ENCODE measurements at regions not wholly inside any gene's neighbourhood (a gene's known extent, or its start where the extent isn't known, plus 50 kb on each side); places are given as distances from the start of the nearest gene placed in this dataset.
"Not testable (repeated sequence)": the region's sequence is repeated elsewhere in the genome, so short reads cannot be mapped to it uniquely, and the experiment has no call there.

GRCh38 chr13:71303144-71303543 is 563.9 kb downstream of the DACH1 start:
- DNase-seq, result no peak

- DNase-seq, result no peak
These were observed 566.4 kb downstream of the DACH1 start for GRCh38 chr13:71300602-71301001.

DNA sequence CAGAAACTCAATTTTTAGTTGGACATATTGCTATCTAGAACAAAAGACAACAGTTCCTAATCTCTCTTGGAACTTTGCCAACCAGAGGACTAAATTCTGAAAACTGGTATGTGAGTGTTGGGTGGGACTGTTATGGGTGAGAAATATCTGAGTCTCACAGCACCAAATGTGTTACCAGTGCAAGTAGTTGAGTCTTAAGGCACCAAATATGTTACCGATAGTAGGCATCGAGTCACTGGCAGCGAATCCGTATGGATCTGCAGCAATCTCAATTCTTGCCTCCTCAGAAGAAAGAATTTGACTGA is 575.2 kb downstream of the DACH1 start:
- no peak for DNase-seq

DNA sequence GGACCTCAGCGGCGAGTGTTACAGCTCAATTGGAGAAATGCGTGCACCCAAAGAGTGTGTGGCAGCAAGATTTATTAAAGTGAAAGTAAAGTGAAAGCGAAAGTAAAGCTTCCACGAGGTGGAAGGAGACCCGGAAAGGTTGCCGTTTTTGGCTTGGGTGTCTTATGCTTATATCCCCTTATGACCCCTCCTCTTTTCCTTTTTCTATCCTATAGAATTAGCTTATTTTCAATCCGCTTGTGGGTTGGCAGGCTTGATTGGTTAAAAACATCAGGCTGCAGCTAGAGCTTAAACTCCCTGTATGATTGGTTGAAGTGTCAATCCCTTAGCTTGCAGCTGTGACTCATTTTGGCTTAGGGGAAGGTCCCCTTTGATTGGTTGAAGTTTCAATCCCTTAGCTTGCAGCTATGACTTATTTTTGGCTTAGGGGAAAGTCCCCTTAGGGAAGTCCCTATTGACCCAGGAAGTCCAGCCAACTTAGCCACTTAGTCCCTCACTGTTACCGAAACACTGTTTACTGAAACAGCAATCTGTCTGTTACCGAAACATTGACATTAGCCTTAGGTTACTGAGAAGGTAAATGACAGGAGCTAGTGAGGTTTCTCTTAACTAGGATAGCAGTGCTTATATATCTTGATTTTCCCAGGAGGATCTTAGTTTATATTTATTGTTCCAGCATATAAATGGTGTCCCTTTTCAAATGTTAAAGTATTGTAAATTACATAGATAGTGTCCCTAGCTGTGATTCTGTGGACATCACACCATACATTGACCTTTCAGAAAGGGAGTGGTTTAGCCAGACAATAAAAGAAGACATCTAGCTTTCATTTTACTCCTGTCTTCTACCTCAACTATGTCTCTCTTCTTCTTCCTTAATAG is 575.8 kb downstream of the DACH1 start:
- DNase-seq, result no peak

DNA sequence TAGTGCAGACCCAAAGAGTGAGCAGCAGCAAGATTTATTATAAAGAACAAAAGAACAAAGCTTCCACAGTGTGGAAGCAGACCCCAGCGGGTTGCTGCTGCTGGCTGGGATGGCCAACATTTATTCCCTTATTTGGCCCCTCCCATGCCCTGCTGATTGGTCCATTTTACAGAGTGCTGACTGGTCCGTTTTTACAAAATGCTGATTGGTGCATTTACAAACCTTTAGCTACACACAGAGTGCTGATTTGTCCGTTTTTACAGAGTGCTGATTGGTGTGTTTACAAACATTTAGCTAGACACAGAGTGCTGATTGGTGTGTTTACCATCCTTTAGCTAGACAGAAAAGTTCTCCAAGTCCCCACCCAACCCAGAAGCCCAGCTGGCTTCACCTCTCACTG is 577.0 kb downstream of the DACH1 start:
- DNase-seq, result not testable (repeated sequence)

- no peak for DNase-seq
These were observed 581.3 kb downstream of the DACH1 start for GRCh38 chr13:71285700-71286099.

GRCh38 chr13:71278512-71278911 is 588.5 kb downstream of the DACH1 start:
- no peak for DNase-seq

DNA sequence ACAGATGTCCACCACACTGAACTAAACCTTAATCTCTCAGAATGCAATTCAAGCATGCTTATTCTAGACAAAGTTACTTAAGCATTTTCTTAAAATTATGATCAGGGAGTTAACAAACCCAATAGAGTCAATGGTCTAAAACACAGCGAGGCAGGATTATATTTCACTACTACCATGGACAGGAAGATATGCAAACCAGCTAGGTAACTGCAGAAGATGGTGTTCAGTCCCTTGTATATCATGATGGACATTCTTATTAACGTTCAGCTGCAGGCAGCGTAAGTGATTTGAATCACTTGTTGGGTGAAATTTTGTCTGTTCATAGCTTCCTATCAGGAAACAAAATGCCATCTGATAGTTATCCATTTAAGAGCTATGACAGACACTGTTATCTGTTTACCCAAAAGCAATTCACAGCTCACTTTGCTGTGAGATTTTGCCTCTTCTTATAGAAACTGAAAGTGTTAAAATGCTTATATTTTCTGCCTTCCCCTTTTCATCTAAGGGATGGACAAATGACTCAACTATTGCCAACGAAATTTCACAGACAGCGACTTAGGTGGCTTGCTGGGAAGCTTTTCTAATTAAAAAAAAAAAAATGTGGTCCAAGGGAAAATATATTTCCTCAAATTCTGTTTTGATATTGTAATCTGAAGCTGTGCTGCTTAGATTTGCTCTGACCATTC is 591.9 kb downstream of the DACH1 start:
- DNase-seq, result no peak

DNA sequence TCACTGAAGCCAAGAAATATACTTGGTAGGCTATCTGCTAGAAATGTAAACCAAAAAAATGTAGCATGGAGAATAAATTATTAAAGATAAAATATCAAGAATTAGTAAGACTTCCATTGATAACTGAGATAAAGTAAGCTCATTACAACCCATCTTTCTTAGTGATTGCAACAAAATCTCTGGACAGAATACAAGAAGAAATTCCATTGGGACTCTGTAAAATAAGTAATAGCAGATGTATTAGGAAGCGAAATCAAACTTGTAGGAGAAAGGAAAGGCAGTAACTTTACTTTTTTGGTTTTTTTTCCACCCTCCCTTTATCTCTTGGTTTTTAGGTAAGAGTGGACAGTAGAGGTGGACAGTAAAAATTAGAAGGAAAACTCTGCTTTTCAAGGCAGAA is 605.7 kb downstream of the DACH1 start:
- DNase-seq, result no peak

- no peak for DNase-seq
These were observed 606.8 kb downstream of the DACH1 start for GRCh38 chr13:71260246-71260645.

DNA sequence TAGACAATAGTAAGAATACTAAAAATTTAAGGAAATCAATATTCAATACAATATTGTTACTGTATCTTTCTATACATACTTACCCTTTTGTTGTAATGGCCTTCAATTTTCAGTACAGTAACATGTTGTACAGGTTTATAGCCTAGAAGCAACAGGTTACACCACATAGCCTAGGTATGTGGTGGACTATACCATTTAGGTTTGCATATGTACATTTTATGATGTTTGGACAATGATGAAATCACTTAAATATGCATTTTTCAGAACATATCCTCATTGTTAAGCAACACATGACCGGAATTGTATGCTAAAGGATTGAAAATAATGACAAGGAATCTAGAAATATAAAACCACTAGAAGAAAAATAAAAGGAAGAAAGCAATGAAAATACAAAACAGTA is 611.4 kb downstream of the DACH1 start:
- DNase-seq, result no peak

- DNase-seq, result no peak
These were observed 612.6 kb downstream of the DACH1 start for GRCh38 chr13:71254384-71254783.

GRCh38 chr13:71252184-71252704 is 614.8 kb downstream of the DACH1 start:
- DNase-seq, result no peak

DNA sequence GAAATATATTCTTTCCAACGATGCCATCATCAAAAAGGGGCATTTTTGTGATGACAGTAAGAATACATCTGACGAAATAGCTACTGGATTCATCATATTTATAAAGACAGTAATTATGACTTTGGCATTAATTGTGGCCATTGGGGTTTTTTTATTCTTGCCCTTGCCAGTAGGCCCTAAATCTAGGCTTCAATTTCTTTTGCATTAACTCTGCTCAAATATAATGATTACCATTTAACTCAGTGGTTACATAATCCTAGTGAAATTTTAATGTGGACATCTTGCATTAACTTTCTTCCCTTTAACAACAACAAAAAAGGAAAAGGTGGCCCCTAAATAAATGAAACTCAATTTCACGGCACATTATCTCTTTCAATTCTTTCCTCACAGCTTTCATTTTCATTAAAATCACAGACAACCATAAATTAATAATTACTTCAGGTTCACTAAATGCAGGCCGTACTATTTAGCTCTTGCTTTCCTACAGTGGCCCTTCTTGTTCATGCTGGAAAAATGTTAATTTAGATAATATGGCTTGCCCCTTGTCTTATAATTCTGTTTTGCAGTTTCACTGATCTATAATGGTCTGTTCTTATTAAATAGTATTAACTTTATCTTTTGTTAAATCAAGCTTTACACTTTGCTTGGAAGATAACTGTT is 615.6 kb downstream of the DACH1 start:
- DNase-seq, result no peak

GRCh38 chr13:71249011-71249410 is 618.0 kb downstream of the DACH1 start:
- DNase-seq, result no peak

GRCh38 chr13:71244161-71244560 is 622.8 kb downstream of the DACH1 start:
- DNase-seq, result no peak

DNA sequence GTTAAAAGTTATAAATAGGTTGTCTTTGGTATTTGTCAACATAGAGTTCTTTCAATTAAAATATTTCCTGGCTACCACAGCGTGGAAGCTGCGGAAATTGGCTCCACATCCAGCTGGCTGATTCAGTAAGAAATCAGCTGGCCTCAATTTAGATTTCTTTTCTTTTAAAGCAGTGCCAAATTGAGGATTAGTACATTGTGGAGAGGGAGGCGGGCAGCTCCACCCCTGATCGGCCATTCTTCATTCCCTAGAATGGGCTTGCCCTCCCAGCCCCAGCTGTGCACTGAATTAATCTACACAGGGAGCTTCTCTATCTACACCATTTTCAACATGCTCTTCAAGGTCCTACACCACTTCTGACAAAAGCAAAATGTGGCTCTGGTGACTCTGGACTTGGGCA is 624.8 kb downstream of the DACH1 start:
- no peak for DNase-seq

- no peak for DNase-seq
These were observed 626.1 kb downstream of the DACH1 start for GRCh38 chr13:71240911-71241310.

GRCh38 chr13:71237332-71237731 is 629.7 kb downstream of the DACH1 start:
- DNase-seq, result no peak

GRCh38 chr13:71219698-71220415 is 647.1 kb downstream of the DACH1 start:
- no peak for DNase-seq

- no peak for DNase-seq
These were observed 648.0 kb downstream of the DACH1 start for GRCh38 chr13:71218960-71219359.

DNA sequence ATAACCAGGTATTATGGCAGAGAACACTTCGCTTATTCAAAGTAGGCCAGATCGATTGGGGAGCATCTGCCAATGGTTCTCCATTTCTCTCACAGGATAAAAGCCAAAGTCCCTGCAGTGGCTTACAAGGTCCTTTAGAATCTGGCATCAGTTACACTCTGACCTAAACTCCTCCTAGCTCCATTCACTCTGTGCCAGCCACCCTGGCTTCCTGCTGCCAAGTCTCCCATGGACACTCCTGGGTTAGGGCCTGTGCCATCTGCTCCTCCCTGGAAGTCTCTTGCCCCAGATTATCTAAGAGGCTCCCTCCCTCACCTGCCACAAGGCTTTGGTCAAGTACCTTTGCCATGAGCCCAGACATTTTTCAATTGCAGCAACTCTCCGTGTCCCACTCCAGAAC is 649.2 kb downstream of the DACH1 start:
- no peak for DNase-seq
